ENCODE measurements at regions not wholly inside any gene's neighbourhood (a gene's known extent, or its start where the extent isn't known, plus 50 kb on each side); places are given as distances from the start of the nearest gene placed in this dataset.

DNA sequence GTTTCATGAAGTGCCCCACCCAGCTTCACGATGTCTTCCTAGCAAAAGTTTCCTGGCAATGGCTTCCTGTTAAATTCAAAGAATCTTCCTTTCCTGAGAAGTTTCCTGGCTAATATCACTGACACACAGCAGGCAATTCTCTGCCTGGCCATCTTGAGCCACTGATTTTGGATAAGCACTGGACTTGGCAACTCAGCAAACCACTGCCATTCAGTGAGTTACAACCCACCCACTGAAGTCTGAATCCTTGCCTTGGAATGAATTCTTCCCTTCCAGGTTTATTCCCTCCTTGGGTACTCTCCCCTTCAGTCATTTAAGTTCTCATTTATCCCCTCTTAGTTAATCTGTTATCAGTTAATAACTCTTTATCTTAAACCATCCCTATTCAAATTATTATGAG lies 426.0 kb downstream of the MBD2 start (continued):
- TF ChIP-seq, protein P1, sequence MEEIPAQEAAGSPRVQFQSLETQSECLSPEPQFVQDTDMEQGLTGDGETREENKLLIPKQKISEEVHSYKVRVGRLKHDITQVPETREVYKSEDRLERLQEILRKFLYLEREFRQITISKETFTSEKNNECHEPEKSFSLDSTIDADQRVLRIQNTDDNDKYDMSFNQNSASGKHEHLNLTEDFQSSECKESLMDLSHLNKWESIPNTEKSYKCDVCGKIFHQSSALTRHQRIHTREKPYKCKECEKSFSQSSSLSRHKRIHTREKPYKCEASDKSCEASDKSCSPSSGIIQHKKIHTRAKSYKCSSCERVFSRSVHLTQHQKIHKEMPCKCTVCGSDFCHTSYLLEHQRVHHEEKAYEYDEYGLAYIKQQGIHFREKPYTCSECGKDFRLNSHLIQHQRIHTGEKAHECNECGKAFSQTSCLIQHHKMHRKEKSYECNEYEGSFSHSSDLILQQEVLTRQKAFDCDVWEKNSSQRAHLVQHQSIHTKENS (CRISPR knock-in tag; IDR thresholded peaks at IDR 0.05): no peak
- TF ChIP-seq PHB2 (IDR thresholded peaks at IDR 0.05; ENCODE audit: low read depth): no peak
- TF ChIP-seq PCBP2 (IDR thresholded peaks at IDR 0.05; ENCODE audit: low read depth, low read length, poor library complexity, severe bottlenecking): no peak
- no peak for TF ChIP-seq PRDM10 (IDR thresholded peaks at IDR 0.05; ENCODE audit: partially characterized antibody)

DNA sequence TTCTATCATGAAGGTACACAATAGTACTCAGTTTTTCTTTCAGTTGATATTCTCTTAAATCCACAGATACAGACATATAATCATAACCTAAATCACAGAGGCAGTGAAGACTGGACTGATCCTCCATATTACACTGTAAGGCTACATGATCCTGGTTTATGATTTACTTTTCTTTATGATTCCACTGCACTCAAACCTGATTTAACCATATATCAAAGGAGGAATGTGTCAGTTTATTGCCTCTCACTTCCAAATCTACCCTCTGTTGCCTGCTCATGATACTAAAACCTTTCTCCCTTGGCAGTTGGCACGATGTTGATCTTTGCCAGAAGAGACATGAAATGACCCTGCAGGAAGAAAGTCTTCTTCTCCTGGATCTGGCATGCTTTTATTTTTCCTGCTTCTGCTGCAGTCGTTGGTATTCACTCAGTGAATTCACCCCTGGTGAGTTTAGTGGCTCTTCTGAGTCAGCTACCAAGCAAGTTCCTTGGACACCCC lies 426.4 kb downstream of the MBD2 start:
- Histone ChIP-seq H3K4me3 (no peak overlapping the region), H3K27me3 (ENCODE audit: control insufficient read depth in 2 of 2, insufficient read depth in 2 of 2, low read length in 2 of 2) (no peaks in the 10 kb centered on the region), H3K27ac (ENCODE audit: extremely low read depth, low read depth, low read length) (no peak overlapping the region), H3K4me1 (replicated peaks in 1 of 2; ENCODE audit: control insufficient read depth in 2 of 2, insufficient read depth in 2 of 2, low read length in 2 of 2) (no peaks in the 10 kb centered on the region), H3K9me1 (ENCODE audit: control insufficient read depth, insufficient read depth, low read length) (no peaks in the 10 kb centered on the region), H3K79me2 (ENCODE audit: control insufficient read depth, insufficient read depth, low read length) (no peaks in the 10 kb centered on the region), H4K20me1 (replicated peaks; ENCODE audit: control insufficient read depth, insufficient read depth, low read length) (no peaks in the 10 kb centered on the region), H2AFZ (ENCODE audit: low read depth, low read length) (no peak overlapping the region), H3K36me3 (ENCODE audit: control insufficient read depth, insufficient read depth, low read length) (no peaks in the 10 kb centered on the region), H3K4me2 (ENCODE audit: insufficient read depth, low read length) (no peak overlapping the region), H3K9me3 (replicated peaks; ENCODE audit: control insufficient read depth, insufficient read depth, low read depth, low read length) (no peaks in the 10 kb centered on the region), H3K9ac (ENCODE audit: insufficient read depth in 1 of 2, low read depth in 2 of 2, low read length in 2 of 2) (no peak overlapping the region)
- TF ChIP-seq GATAD2B (IDR thresholded peaks at IDR 0.05; ENCODE audit: borderline replicate concordance): no peak
- TF ChIP-seq SUPT5H (IDR thresholded peaks at IDR 0.05): no peak
- no peak for TF ChIP-seq NUFIP1 (IDR thresholded peaks at IDR 0.05; ENCODE audit: partially characterized antibody)
- BruUV-seq (replicated peaks): no TSS peak
- no peak for ATAC-seq
- WGBS (ENCODE audit: insufficient coverage, low coverage, missing lambda C conversion rate): 0% methylated on average over 2 of the region's 2 CpGs
- intact Hi-C loops (cut with micrococcal nuclease): no loop called here
- ChIA-PET CTCF (ENCODE audit: low intra/inter-chr PET ratio) (no interaction called here), POLR2A (no interaction called here)
- FAIRE-seq: no peak
- DNase-seq (ENCODE audit: extremely low read depth in 1 of 4, low spot score in 3 of 4): no peak
- in situ Hi-C loops (cut with MboI): no loop called here

Data from K562 (cell line).